WTC11 (cell line): ENCODE measurements at regions not wholly inside any gene's neighbourhood (a gene's known extent, or its start where the extent isn't known, plus 50 kb on each side); places are given as distances from the start of the nearest gene placed in this dataset.

Source experiments
- ATAC-seq: fragments of 200-7000 bp; cut with Tn5 transposase; 2 replicates; pipeline ENCODE4 v1.10.0; 2021; ENCODE audit warnings: mild to moderate bottlenecking, moderate library complexity
- CTCF ChIA-PET: fragments of 300-600 bp; sonication (Branson Sonifier 250); formaldehyde crosslinking; loops from one replicate; lab custom pipeline; 2021; ENCODE audit warnings: antibody characterized with exemption; lab: Charles Lee
- POLR2A ChIA-PET: fragments of 350-600 bp; sonication (Branson Sonifier 250); formaldehyde crosslinking; loops from one replicate; lab custom pipeline; 2021; ENCODE audit warnings: antibody characterized with exemption; lab: Charles Lee
- DNase-seq: peaks from one replicate; pipeline ENCODE4 v3.0.0; 2021; ENCODE audit warnings: low spot score
- H3K27ac Mint-ChIP-seq: 2 replicates; pipeline ENCODE4 v1.8.0; 2021; ENCODE audit warnings: mixed read lengths
- H3K27me3 Mint-ChIP-seq: 2 replicates; pipeline ENCODE4 v1.8.0; 2021; ENCODE audit warnings: low read depth, mild to moderate bottlenecking, moderate library complexity, mixed read lengths
- H3K36me3 Mint-ChIP-seq: 2 replicates; pipeline ENCODE4 v1.8.0; 2021; ENCODE audit warnings: mixed read lengths
- H3K4me1 Mint-ChIP-seq: 2 replicates; pipeline ENCODE4 v1.8.0; 2022; ENCODE audit warnings: mixed read lengths
- H3K4me3 Mint-ChIP-seq: 2 replicates; pipeline ENCODE4 v1.8.0; 2021; ENCODE audit warnings: mild to moderate bottlenecking, moderate library complexity, mixed read lengths
- H3K9me3 Mint-ChIP-seq: 2 replicates; pipeline ENCODE4 v1.8.0; 2021; ENCODE audit warnings: mixed read lengths
- ELF4 ChIP-seq: sonication (generic); formaldehyde crosslinking; IDR thresholded peaks from 2 replicates; pipeline ENCODE4 v1.8.1; 2022; ENCODE audit warnings: low read depth, mild to moderate bottlenecking, moderate library complexity, missing genetic modification reagents
- EMX1 ChIP-seq: fragments of 250-450 bp; sonication (Bioruptor Pico); IDR thresholded peaks from 2 replicates; pipeline ENCODE4 v1.8.0; 2021; ENCODE audit warnings: mild to moderate bottlenecking
- FOXJ3 ChIP-seq: sonication (generic); formaldehyde crosslinking; IDR thresholded peaks from 2 replicates; pipeline ENCODE4 v1.9.0; 2021; ENCODE audit warnings: missing genetic modification reagents, mild to moderate bottlenecking, borderline replicate concordance
- FOXK1 ChIP-seq: sonication (generic); formaldehyde crosslinking; IDR thresholded peaks from 2 replicates; pipeline ENCODE4 v1.8.0; 2022; ENCODE audit warnings: mild to moderate bottlenecking, moderate library complexity, missing genetic modification reagents
- GRHL2 ChIP-seq: fragments of 250-450 bp; sonication (Bioruptor Pico); IDR thresholded peaks from 2 replicates; pipeline ENCODE4 v1.8.0; 2022; ENCODE audit warnings: mild to moderate bottlenecking, moderate library complexity; ENCODE audit not compliant: insufficient replicate concordance, severe bottlenecking
- NR3C1 ChIP-seq: sonication (generic); formaldehyde crosslinking; conservative IDR thresholded peaks from 2 replicates; pipeline ENCODE4 v1.8.1; 2023; ENCODE audit warnings: low read depth, mild to moderate bottlenecking, missing genetic modification reagents
- SMAD4 ChIP-seq: sonication (generic); formaldehyde crosslinking; IDR thresholded peaks from 2 replicates; pipeline ENCODE4 v1.8.0; 2022; ENCODE audit warnings: mild to moderate bottlenecking, missing genetic modification reagents
- SP1 ChIP-seq: sonication (generic); formaldehyde crosslinking; conservative IDR thresholded peaks from 2 replicates; pipeline ENCODE4 v1.8.1; 2022; ENCODE audit warnings: missing genetic modification reagents
- TP53 ChIP-seq: sonication (generic); formaldehyde crosslinking; IDR thresholded peaks from 2 replicates; pipeline ENCODE4 v1.8.1; 2023; ENCODE audit warnings: mild to moderate bottlenecking, missing genetic modification reagents
- ZNF219 ChIP-seq: sonication (generic); formaldehyde crosslinking; IDR thresholded peaks from 2 replicates; pipeline ENCODE4 v1.8.0; 2023; ENCODE audit warnings: missing genetic modification reagents, mild to moderate bottlenecking, borderline replicate concordance
- ZNF263 ChIP-seq: sonication (generic); formaldehyde crosslinking; IDR thresholded peaks from 2 replicates; pipeline ENCODE4 v1.8.1; 2022; ENCODE audit warnings: low read depth, mild to moderate bottlenecking, moderate library complexity, missing genetic modification reagents
- ZNF671 ChIP-seq: fragments of 250-450 bp; sonication (Bioruptor Pico); IDR thresholded peaks from 2 replicates; pipeline ENCODE4 v1.8.0; 2021; ENCODE audit warnings: mild to moderate bottlenecking
- TF ChIP-seq, protein P1 (sequence below): fragments of 250-450 bp; sonication (Bioruptor Pico); IDR thresholded peaks from 2 replicates; pipeline ENCODE4 v1.9.0; 2021; ENCODE audit warnings: mild to moderate bottlenecking, borderline replicate concordance
- TF ChIP-seq, protein P2 (sequence below): fragments of 250-450 bp; sonication (Bioruptor Pico); IDR thresholded peaks from 2 replicates; pipeline ENCODE4 v2.1.2; 2022; ENCODE audit warnings: mild to moderate bottlenecking, moderate library complexity
- TF ChIP-seq, protein P3 (sequence below): sonication (generic); formaldehyde crosslinking; IDR thresholded peaks from 2 replicates; pipeline ENCODE4 v1.8.1; 2023; ENCODE audit warnings: mild to moderate bottlenecking, missing genetic modification reagents, moderate library complexity
- TF ChIP-seq, protein P4 (sequence below): sonication (generic); formaldehyde crosslinking; IDR thresholded peaks from 2 replicates; pipeline ENCODE4 v1.8.0; 2022; ENCODE audit warnings: mild to moderate bottlenecking, missing genetic modification reagents

DNA sequence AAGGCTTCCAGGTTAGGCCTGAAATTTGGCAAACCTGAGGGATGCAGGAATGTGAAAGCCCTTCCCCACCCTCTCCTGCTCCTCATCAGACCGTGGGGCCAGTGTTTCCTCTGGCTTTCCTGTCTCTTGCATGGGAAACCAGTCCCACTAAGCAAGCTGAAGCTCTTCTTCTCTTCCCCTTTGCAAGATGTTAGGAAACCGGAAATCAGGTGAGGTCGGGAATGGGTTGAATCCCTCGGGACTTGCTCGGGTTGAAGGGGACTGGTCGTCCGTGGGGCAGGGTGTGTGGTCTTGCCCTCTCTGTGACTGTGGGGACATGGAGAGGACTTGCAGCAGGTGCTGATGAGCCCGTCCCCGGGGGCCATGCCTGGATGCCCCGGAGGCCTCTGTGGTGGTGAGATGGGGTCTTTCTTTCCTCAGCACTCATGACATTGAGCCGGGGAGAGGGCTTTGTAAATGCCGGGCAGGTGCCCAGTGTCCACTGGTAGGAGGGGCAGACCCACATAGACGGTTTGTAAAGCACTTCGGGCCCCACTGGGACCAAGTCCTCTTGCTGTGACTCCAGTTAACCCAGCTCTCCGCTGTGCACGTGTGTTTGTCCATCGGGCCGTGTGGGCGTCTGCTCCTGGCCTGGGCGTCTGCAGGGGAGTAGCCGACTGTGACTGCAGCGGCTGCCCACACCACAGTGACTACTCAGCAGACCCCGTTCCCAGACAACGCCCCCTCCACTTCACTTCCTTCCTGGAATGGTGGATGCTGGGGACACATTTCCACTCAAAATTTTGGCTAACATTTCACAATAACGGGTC, 373.9 kb downstream of the GLRX3 start:
- TF ChIP-seq, protein P1, sequence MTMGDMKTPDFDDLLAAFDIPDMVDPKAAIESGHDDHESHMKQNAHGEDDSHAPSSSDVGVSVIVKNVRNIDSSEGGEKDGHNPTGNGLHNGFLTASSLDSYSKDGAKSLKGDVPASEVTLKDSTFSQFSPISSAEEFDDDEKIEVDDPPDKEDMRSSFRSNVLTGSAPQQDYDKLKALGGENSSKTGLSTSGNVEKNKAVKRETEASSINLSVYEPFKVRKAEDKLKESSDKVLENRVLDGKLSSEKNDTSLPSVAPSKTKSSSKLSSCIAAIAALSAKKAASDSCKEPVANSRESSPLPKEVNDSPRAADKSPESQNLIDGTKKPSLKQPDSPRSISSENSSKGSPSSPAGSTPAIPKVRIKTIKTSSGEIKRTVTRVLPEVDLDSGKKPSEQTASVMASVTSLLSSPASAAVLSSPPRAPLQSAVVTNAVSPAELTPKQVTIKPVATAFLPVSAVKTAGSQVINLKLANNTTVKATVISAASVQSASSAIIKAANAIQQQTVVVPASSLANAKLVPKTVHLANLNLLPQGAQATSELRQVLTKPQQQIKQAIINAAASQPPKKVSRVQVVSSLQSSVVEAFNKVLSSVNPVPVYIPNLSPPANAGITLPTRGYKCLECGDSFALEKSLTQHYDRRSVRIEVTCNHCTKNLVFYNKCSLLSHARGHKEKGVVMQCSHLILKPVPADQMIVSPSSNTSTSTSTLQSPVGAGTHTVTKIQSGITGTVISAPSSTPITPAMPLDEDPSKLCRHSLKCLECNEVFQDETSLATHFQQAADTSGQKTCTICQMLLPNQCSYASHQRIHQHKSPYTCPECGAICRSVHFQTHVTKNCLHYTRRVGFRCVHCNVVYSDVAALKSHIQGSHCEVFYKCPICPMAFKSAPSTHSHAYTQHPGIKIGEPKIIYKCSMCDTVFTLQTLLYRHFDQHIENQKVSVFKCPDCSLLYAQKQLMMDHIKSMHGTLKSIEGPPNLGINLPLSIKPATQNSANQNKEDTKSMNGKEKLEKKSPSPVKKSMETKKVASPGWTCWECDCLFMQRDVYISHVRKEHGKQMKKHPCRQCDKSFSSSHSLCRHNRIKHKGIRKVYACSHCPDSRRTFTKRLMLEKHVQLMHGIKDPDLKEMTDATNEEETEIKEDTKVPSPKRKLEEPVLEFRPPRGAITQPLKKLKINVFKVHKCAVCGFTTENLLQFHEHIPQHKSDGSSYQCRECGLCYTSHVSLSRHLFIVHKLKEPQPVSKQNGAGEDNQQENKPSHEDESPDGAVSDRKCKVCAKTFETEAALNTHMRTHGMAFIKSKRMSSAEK, result no peak
- H3K27ac Mint-ChIP-seq, result no peak overlapping the region
- no peak overlapping the region for H3K4me3 Mint-ChIP-seq
- DNase-seq, result no peak
- no peaks in the 10 kb centered on the region for H3K4me1 Mint-ChIP-seq
- peaks cover 72% of the 10 kb centered on the region for H3K9me3 Mint-ChIP-seq
- no peak for ATAC-seq
- peaks cover 72% of the 10 kb centered on the region for H3K36me3 Mint-ChIP-seq
- ChIA-PET CTCF (no interaction called here), POLR2A (no interaction called here)
- peaks cover 17% of the 10 kb centered on the region for H3K27me3 Mint-ChIP-seq

DNA sequence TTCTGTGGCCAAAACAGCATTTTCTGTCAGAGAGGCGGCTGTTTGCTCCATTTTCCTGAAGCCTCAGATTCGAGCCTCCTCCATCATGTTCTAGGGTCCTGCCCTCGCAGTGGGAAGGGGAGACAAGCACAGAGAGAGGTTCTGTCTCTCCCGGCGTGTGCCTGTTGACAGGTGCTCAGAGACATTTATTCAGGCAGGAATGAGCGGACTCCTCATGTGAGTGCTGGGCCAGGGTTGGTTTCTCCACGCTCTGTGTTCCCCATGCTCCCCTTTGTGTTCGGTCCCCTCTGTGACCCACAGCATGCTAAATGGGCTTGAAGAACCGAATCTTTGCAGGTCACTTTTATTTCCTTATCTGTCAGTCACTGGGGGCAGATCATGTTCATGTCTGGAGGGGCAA, 374.6 kb downstream of the GLRX3 start:
- no peak for TF ChIP-seq ZNF219 (CRISPR knock-in tag)
- TF ChIP-seq FOXJ3 (CRISPR knock-in tag), result no peak
- TF ChIP-seq EMX1 (CRISPR knock-in tag), result no peak
- no peak for TF ChIP-seq SP1 (CRISPR knock-in tag)
- TF ChIP-seq, protein P2, sequence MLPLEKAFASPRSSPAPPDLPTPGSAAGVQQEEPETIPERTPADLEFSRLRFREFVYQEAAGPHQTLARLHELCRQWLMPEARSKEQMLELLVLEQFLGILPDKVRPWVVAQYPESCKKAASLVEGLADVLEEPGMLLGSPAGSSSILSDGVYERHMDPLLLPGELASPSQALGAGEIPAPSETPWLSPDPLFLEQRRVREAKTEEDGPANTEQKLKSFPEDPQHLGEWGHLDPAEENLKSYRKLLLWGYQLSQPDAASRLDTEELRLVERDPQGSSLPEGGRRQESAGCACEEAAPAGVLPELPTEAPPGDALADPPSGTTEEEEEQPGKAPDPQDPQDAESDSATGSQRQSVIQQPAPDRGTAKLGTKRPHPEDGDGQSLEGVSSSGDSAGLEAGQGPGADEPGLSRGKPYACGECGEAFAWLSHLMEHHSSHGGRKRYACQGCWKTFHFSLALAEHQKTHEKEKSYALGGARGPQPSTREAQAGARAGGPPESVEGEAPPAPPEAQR (CRISPR knock-in tag), result no peak
- no peak for TF ChIP-seq GRHL2
- no peak for TF ChIP-seq TP53
- no peak for TF ChIP-seq ZNF263
- Mint-ChIP-seq H3K27ac (no peak overlapping the region), H3K36me3 (peaks cover 72% of the 10 kb centered on the region), H3K27me3 (peaks cover 17% of the 10 kb centered on the region), H3K4me3 (no peak overlapping the region), H3K4me1 (no peaks in the 10 kb centered on the region), H3K9me3 (peaks cover 68% of the 10 kb centered on the region)
- ATAC-seq, result no peak
- ChIA-PET POLR2A (no interaction called here), CTCF (no interaction called here)
- no peak for DNase-seq

DNA sequence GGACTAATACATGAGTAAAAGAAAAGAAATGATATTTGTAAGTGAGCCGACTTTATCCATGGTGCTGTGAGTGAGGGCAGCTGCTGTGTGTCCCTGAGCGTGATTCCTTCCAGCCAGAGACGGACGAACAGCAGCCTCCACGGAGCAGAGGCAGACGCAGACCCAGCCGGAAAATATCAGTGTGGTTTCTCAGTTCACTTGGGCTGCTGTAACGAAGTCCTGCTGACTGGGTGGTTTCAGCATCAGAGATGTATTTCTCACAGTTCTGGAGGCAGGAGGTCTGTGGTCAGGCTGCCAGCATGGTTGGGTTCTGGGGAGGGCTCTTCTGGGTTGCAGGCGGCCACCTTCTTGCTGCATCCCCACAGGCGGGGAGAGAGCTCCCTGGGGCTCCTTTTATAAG, 375.6 kb downstream of the GLRX3 start:
- H3K27ac Mint-ChIP-seq, result no peak overlapping the region
- DNase-seq (no peak), ATAC-seq (no peak)
- peaks cover 17% of the 10 kb centered on the region for H3K27me3 Mint-ChIP-seq
- no peaks in the 10 kb centered on the region for H3K4me1 Mint-ChIP-seq
- CTCF ChIA-PET, result no interaction called here
- H3K9me3 Mint-ChIP-seq, result peaks cover 67% of the 10 kb centered on the region
- no peak overlapping the region for H3K4me3 Mint-ChIP-seq
- no peak for TF ChIP-seq ZNF671 (CRISPR knock-in tag)
- no peak for TF ChIP-seq FOXK1 (CRISPR knock-in tag)
- TF ChIP-seq, protein P3, sequence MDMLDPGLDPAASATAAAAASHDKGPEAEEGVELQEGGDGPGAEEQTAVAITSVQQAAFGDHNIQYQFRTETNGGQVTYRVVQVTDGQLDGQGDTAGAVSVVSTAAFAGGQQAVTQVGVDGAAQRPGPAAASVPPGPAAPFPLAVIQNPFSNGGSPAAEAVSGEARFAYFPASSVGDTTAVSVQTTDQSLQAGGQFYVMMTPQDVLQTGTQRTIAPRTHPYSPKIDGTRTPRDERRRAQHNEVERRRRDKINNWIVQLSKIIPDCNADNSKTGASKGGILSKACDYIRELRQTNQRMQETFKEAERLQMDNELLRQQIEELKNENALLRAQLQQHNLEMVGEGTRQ (CRISPR knock-in tag), result no peak
- TF ChIP-seq, protein P4, sequence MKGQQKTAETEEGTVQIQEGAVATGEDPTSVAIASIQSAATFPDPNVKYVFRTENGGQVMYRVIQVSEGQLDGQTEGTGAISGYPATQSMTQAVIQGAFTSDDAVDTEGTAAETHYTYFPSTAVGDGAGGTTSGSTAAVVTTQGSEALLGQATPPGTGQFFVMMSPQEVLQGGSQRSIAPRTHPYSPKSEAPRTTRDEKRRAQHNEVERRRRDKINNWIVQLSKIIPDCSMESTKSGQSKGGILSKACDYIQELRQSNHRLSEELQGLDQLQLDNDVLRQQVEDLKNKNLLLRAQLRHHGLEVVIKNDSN, result no peak
- TF ChIP-seq SMAD4 (CRISPR knock-in tag), result no peak
- no peak for TF ChIP-seq NR3C1 (CRISPR knock-in tag)
- no peak for TF ChIP-seq ELF4 (CRISPR knock-in tag)
- TF ChIP-seq, all 79 proteins: peak for 0
- peaks cover 70% of the 10 kb centered on the region for H3K36me3 Mint-ChIP-seq
- POLR2A ChIA-PET, result no interaction called here
